ENCODE measurements at regions not wholly inside any gene's neighbourhood (a gene's known extent, or its start where the extent isn't known, plus 50 kb on each side); places are given as distances from the start of the nearest gene placed in this dataset.
"Not testable (repeated sequence)": the region's sequence is repeated elsewhere in the genome, so short reads cannot be mapped to it uniquely, and the experiment has no call there.

- not testable (repeated sequence) for TF ChIP-seq CTCF (IDR thresholded peaks at IDR 0.05 in 2 of 3, conservative IDR thresholded peaks at IDR 0.05 in 1 of 3; ENCODE audit: borderline replicate concordance in 1 of 3, insufficient read depth in 1 of 3, low read depth in 2 of 3, low read length in 2 of 3); CEBPB (IDR thresholded peaks at IDR 0.05; ENCODE audit: low read depth); POLR2A (IDR thresholded peaks at IDR 0.05; ENCODE audit: borderline replicate concordance, extremely low read depth, insufficient read depth, insufficient read length); POLR2AphosphoS5 (IDR thresholded peaks at IDR 0.05; ENCODE audit: low read depth, low read length); REST (IDR thresholded peaks at IDR 0.05; ENCODE audit: low read depth); MAX (IDR thresholded peaks at IDR 0.05); EZH2phosphoT487 (IDR thresholded peaks at IDR 0.05; ENCODE audit: borderline replicate concordance); RAD21 (IDR thresholded peaks at IDR 0.05; ENCODE audit: low read depth)
Measured at GRCh38 chr20:41727681-41728080, 109.5 kb upstream of the CHD6 start.
